Keratinocyte (primary cell): ENCODE measurements at regions not wholly inside any gene's neighbourhood (a gene's known extent, or its start where the extent isn't known, plus 50 kb on each side); places are given as distances from the start of the nearest gene placed in this dataset.
A peak's percentile ranks its signal among the peaks of the same experiment; 100 is the strongest.

ENCODE experiments used
- DNase-seq: peaks from one replicate; pipeline ENCODE4 v3.0.0-alpha.2; 2011; ENCODE audit warnings: low read depth, missing footprints, low spot score
- FAIRE-seq: peaks from 2 replicates; lab custom pipeline; 2011; peaks lifted over from hg19 to GRCh38; lab: Jason Lieb, UNC
- H2AFZ ChIP-seq: 2 replicates; pipeline ENCODE4 v1.6.0; 2012; ENCODE audit warnings: low read length, control low read depth, inconsistent platforms; ENCODE audit not compliant: control insufficient read depth
- H3K27ac ChIP-seq: 2 replicates; pipeline ENCODE4 v1.5.1; 2011; ENCODE audit warnings: low read length; ENCODE audit not compliant: control insufficient read depth, insufficient read depth
- H3K27me3 ChIP-seq: 3 replicates; pipeline ENCODE4 v1.6.0; 2011; ENCODE audit warnings: low read length; ENCODE audit not compliant: control insufficient read depth, insufficient read depth; ENCODE audit errors: extremely low read depth
- H3K36me3 ChIP-seq, 2 experiments: 2 replicates in 1 of 2; 3 replicates in 1 of 2; pipeline ENCODE4 v1.5.1; 2011; ENCODE audit warnings: low read length in 2 of 2, mild to moderate bottlenecking in 1 of 2; ENCODE audit not compliant: control insufficient read depth in 2 of 2, insufficient read depth in 2 of 2; ENCODE audit errors: extremely low read depth in 1 of 2
- H3K4me1 ChIP-seq: 3 replicates; pipeline ENCODE4 v1.5.1; 2011; ENCODE audit warnings: low read length; ENCODE audit not compliant: control insufficient read depth, insufficient read depth; ENCODE audit errors: extremely low read depth
- H3K4me2 ChIP-seq: 3 replicates; pipeline ENCODE4 v1.6.0; 2011; ENCODE audit warnings: low read depth, low read length; ENCODE audit not compliant: control insufficient read depth, insufficient read depth; ENCODE audit errors: extremely low read depth
- H3K4me3 ChIP-seq, 3 experiments: fragments of 200-600 bp in 1 of 3; sonication (generic) in 1 of 3; 2 replicates in 2 of 3; 3 replicates in 1 of 3; pipeline ENCODE4 v1.5.1; 2011 to 2016; ENCODE audit warnings: low read length in 3 of 3, mild to moderate bottlenecking in 3 of 3, control low read depth in 2 of 3, inconsistent platforms in 1 of 3, low read depth in 1 of 3, mixed read lengths in 1 of 3, mixed run types in 1 of 3, moderate library complexity in 1 of 3; ENCODE audit not compliant: control insufficient read depth in 2 of 3, insufficient read depth in 2 of 3; ENCODE audit errors: extremely low read depth in 1 of 3
- H3K79me2 ChIP-seq: 2 replicates; pipeline ENCODE4 v1.6.0; 2012; ENCODE audit warnings: low read length; ENCODE audit not compliant: control insufficient read depth, insufficient read depth
- H3K9ac ChIP-seq: 3 replicates; pipeline ENCODE4 v1.6.0; 2011; ENCODE audit warnings: low read length; ENCODE audit not compliant: control insufficient read depth, insufficient read depth; ENCODE audit errors: extremely low read depth
- H3K9me1 ChIP-seq: 3 replicates; pipeline ENCODE4 v1.6.0; 2011; ENCODE audit warnings: low read length; ENCODE audit not compliant: control insufficient read depth, insufficient read depth; ENCODE audit errors: extremely low read depth
- H3K9me3 ChIP-seq: 2 replicates; pipeline ENCODE4 v1.5.1; 2012; ENCODE audit warnings: low read depth, low read length; ENCODE audit not compliant: control insufficient read depth
- H4K20me1 ChIP-seq: 3 replicates; pipeline ENCODE4 v1.6.0; 2011; ENCODE audit warnings: low read length; ENCODE audit not compliant: control insufficient read depth, insufficient read depth; ENCODE audit errors: extremely low read depth
- EZH2 ChIP-seq: IDR thresholded peaks from one replicate; pipeline ENCODE4 v1.6.1; 2012; ENCODE audit warnings: inconsistent platforms, mild to moderate bottlenecking, low read length, moderate library complexity
- dilution Hi-C: fragments of 300-500 bp; cut with MboI; formaldehyde crosslinking; loops from one replicate; pipeline ENCODE4 v1.7.0; 2020; ENCODE audit warnings: low sequenced_read_pairs; ENCODE audit not compliant: extremely low pct_ligation_motif_present
- TF ChIP-seq, protein P1 (sequence below), 3 experiments: IDR thresholded peaks in 1 of 3; conservative IDR thresholded peaks in 1 of 3; optimal IDR thresholded peaks in 1 of 3; 2 replicates in 2 of 3; 3 replicates in 1 of 3; pipeline versions ENCODE3 to v1.5.1; 2011; ENCODE audit warnings: low read length in 3 of 3, mild to moderate bottlenecking in 3 of 3, moderate library complexity in 2 of 3, control low read depth in 1 of 3, inconsistent platforms in 1 of 3; ENCODE audit not compliant: insufficient read depth in 2 of 3; ENCODE audit errors: extremely low read depth in 1 of 3

DNA sequence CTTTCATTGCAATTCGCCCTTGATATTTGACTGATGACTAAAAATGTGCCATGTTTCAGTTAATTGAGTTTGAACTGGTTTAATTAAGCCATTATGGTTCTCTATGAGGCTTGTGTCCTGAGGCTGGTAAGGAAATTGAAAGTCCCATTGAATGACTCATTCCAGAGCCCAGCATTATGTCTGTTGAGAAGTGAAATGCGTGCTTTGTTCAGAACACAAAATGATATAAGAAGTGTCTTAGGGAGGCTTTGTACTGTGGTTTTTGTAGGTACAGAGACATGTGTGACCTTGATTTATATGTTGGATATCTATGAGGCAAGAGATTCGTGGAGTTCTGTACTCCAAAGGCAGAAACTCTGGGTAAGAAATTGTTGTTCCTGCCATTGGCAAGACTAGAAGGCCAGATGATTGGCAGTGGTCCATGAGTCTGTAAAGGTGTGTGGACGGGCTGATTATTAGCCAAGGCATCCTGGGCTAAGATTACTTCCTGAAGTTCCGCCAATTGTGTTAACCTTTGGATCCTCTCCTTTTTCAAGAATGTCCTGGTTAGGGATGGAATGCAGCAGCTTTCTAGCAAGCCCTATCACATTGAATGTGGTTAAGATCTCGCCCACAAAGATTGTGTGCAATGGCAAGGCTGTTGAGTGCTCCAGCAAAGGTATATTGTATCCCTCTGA, 103.7 kb downstream of the NPIPB5 start:
- no peaks in the 10 kb centered on the region for H3K79me2 ChIP-seq
- no peak overlapping the region for H3K9ac ChIP-seq
- peak overlapping the region; percentile 36 for H3K4me2 ChIP-seq
- H4K20me1 ChIP-seq, result no peaks in the 10 kb centered on the region
- H3K27me3 ChIP-seq, result no peaks in the 10 kb centered on the region
- peak; percentile 99 for DNase-seq
- peak overlapping the region; percentile 27 for H2AFZ ChIP-seq
- H3K9me1 ChIP-seq, result no peaks in the 10 kb centered on the region
- H3K27ac ChIP-seq, result peak overlapping the region; percentile 53
- H3K9me3 ChIP-seq, result peaks cover 2% of the 10 kb centered on the region
- FAIRE-seq, result peak; percentile 98
- no peak for TF ChIP-seq EZH2
- TF ChIP-seq, protein P1, sequence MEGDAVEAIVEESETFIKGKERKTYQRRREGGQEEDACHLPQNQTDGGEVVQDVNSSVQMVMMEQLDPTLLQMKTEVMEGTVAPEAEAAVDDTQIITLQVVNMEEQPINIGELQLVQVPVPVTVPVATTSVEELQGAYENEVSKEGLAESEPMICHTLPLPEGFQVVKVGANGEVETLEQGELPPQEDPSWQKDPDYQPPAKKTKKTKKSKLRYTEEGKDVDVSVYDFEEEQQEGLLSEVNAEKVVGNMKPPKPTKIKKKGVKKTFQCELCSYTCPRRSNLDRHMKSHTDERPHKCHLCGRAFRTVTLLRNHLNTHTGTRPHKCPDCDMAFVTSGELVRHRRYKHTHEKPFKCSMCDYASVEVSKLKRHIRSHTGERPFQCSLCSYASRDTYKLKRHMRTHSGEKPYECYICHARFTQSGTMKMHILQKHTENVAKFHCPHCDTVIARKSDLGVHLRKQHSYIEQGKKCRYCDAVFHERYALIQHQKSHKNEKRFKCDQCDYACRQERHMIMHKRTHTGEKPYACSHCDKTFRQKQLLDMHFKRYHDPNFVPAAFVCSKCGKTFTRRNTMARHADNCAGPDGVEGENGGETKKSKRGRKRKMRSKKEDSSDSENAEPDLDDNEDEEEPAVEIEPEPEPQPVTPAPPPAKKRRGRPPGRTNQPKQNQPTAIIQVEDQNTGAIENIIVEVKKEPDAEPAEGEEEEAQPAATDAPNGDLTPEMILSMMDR (optimal IDR thresholded peaks at IDR 0.05 in 1 of 3, IDR thresholded peaks at IDR 0.05 in 1 of 3, conservative IDR thresholded peaks at IDR 0.05 in 1 of 3; ENCODE audit: extremely low read depth in 1 of 3, insufficient read depth in 2 of 3, low read length in 3 of 3), result no peak
- peaks cover 19% of the 10 kb centered on the region for H3K4me1 ChIP-seq
- no peaks in the 10 kb centered on the region for H3K36me3 ChIP-seq
- dilution Hi-C loops, result no loop called here
- H3K4me3 ChIP-seq, result peak overlapping the region in 1 of 3 experiments; percentile 0

DNA sequence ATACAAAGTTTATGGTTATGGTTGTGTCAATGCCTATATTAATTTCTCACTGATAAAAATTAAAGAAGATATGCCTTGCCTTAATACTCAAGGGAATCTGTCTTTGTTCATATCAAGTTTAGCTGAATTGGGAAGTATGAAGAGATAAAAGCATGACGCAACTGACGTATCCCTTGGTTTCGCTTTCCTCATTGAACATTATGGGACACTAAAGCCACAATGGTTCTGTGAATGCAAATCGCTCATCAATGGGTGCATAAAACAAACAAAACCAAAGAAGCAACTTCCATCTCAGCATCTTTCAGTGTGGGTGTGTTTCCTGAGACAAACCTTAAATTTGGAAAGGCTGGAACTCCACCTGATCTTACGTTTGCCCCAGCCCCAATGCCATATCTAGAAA, 108.2 kb downstream of the NPIPB5 start:
- no peak for FAIRE-seq
- Histone ChIP-seq H4K20me1 (no peaks in the 10 kb centered on the region), H3K4me2 (no peak overlapping the region), H3K9me1 (no peaks in the 10 kb centered on the region), H3K9me3 (peaks cover under 1% of the 10 kb centered on the region), H3K27me3 (no peaks in the 10 kb centered on the region), H3K4me3 (no peak overlapping the region), H3K79me2 (no peaks in the 10 kb centered on the region), H3K4me1 (peaks cover 27% of the 10 kb centered on the region), H3K9ac (no peak overlapping the region), H3K27ac (no peak overlapping the region), H2AFZ (no peak overlapping the region), H3K36me3 (no peaks in the 10 kb centered on the region)
- dilution Hi-C loops, result no loop called here
- TF ChIP-seq, protein P1 (optimal IDR thresholded peaks at IDR 0.05 in 1 of 3, IDR thresholded peaks at IDR 0.05 in 1 of 3, conservative IDR thresholded peaks at IDR 0.05 in 1 of 3; ENCODE audit: extremely low read depth in 1 of 3, insufficient read depth in 2 of 3, low read length in 3 of 3), result no peak
- no peak for TF ChIP-seq EZH2
- DNase-seq, result no peak
